Liver (tissue), 8 donors: ENCODE measurements at regions not wholly inside any gene's neighbourhood (a gene's known extent, or its start where the extent isn't known, plus 50 kb on each side); places are given as distances from the start of the nearest gene placed in this dataset.

ENCODE experiments used
- DNase-seq: peaks from one replicate; pipeline ENCODE4 v3.0.0-alpha.2; 2017; ENCODE audit warnings: low spot score
- H3K27ac ChIP-seq, 2 donors: one replicate each; pipeline ENCODE4 v1.7.0; 2013; ENCODE audit warnings: inconsistent platforms in 2 of 2, low read length in 2 of 2, control low read depth in 1 of 2, low read depth in 1 of 2, mild to moderate bottlenecking in 1 of 2
- H3K27me3 ChIP-seq, 4 donors: one replicate each; pipeline versions ENCODE4 v1.6.1 to v1.7.0; 2013; ENCODE audit warnings: low read length in 3 of 4, inconsistent platforms in 1 of 4, mild to moderate bottlenecking in 1 of 4, moderate library complexity in 1 of 4; ENCODE audit not compliant: control insufficient read depth in 4 of 4, insufficient read depth in 4 of 4
- H3K36me3 ChIP-seq, 4 donors: one replicate each; pipeline versions ENCODE4 v1.6.1 to v1.7.0; 2013; ENCODE audit warnings: low read length in 3 of 4, mild to moderate bottlenecking in 3 of 4, low read depth in 1 of 4, moderate library complexity in 1 of 4; ENCODE audit not compliant: control insufficient read depth in 4 of 4, insufficient read depth in 3 of 4
- H3K4me1 ChIP-seq, 4 donors: one replicate each; pipeline versions ENCODE4 v1.6.1 to v1.7.0; 2013; ENCODE audit warnings: low read length in 3 of 4, mild to moderate bottlenecking in 3 of 4, moderate library complexity in 1 of 4; ENCODE audit not compliant: control insufficient read depth in 4 of 4, insufficient read depth in 4 of 4
- H3K4me3 ChIP-seq, 3 donors: one replicate each; pipeline versions ENCODE4 v1.6.1 to v1.7.0; 2013; ENCODE audit warnings: low read length in 3 of 3, control low read depth in 1 of 3, low read depth in 1 of 3, mild to moderate bottlenecking in 1 of 3
- H3K9ac ChIP-seq, 2 donors: one replicate each; pipeline ENCODE4 v1.7.0; 2013; ENCODE audit warnings: low read length in 2 of 2, mild to moderate bottlenecking in 2 of 2, moderate library complexity in 2 of 2, control low read depth in 1 of 2, low read depth in 1 of 2
- H3K9me3 ChIP-seq, 4 donors: one replicate each; pipeline versions ENCODE4 v1.6.1 to v1.7.0; 2013; ENCODE audit warnings: low read length in 3 of 4; ENCODE audit not compliant: control insufficient read depth in 4 of 4
- CTCF ChIP-seq: fragments of 150-350 bp; IDR thresholded peaks from 2 replicates; pipeline ENCODE4 v1.5.1; 2017; ENCODE audit warnings: improper control_type of control experiment, low read depth, low read length; ENCODE audit not compliant: missing input control
- EGR1 ChIP-seq, 2 donors: IDR thresholded peaks; 2 replicates each; pipeline ENCODE4 v1.6.1; 2016 to 2018; ENCODE audit warnings: antibody characterized with exemption in 2 of 2, low read depth in 2 of 2
- FOXA2 ChIP-seq: IDR thresholded peaks from 2 replicates; pipeline ENCODE4 v1.6.1; 2016; ENCODE audit warnings: antibody characterized with exemption
- GABPA ChIP-seq, 2 donors: IDR thresholded peaks in 1 of 2; conservative IDR thresholded peaks in 1 of 2; 2 replicates each; pipeline ENCODE4 v1.6.1; 2016; ENCODE audit warnings: antibody characterized with exemption in 2 of 2, mild to moderate bottlenecking in 1 of 2, moderate library complexity in 1 of 2
- HNF4A ChIP-seq, 2 donors: conservative IDR thresholded peaks; 2 replicates each; pipeline ENCODE4 v1.6.1; 2016; ENCODE audit warnings: antibody characterized with exemption in 2 of 2, mild to moderate bottlenecking in 2 of 2
- JUND ChIP-seq, 2 donors: IDR thresholded peaks; 2 replicates each; pipeline ENCODE4 v1.6.1; 2016; ENCODE audit warnings: antibody characterized with exemption in 2 of 2
- NR2F2 ChIP-seq: IDR thresholded peaks from 2 replicates; pipeline ENCODE4 v1.6.1; 2016; ENCODE audit warnings: antibody characterized with exemption
- RAD21 ChIP-seq, 2 donors: IDR thresholded peaks; 2 replicates each; pipeline ENCODE4 v1.6.1; 2016; ENCODE audit warnings: antibody characterized with exemption in 2 of 2, mild to moderate bottlenecking in 2 of 2
- REST ChIP-seq: IDR thresholded peaks from 2 replicates; pipeline ENCODE4 v1.6.1; 2016; ENCODE audit warnings: antibody characterized with exemption, mild to moderate bottlenecking
- RXRA ChIP-seq, 2 donors: IDR thresholded peaks; 2 replicates each; pipeline ENCODE4 v1.6.1; 2017 to 2018; ENCODE audit warnings: antibody characterized with exemption in 2 of 2, mild to moderate bottlenecking in 1 of 2
- SP1 ChIP-seq: IDR thresholded peaks from 2 replicates; pipeline ENCODE4 v1.6.1; 2018; ENCODE audit warnings: antibody characterized with exemption, mild to moderate bottlenecking
- YY1 ChIP-seq: IDR thresholded peaks from 2 replicates; pipeline ENCODE4 v1.6.1; 2016; ENCODE audit warnings: antibody characterized with exemption, mild to moderate bottlenecking
- WGBS: extraction: QIAGEN DNeasy Blood & Tissue Kit; methylation state at CpG from one replicate; pipeline ENCODE4 v1.1.7; 2013; 5-methylcytosine and 5-hydroxymethylcytosine counted together
- TF ChIP-seq, protein P1 (sequence below): IDR thresholded peaks from 2 replicates; pipeline ENCODE4 v1.6.1; 2016; ENCODE audit warnings: antibody characterized with exemption
- TF ChIP-seq, protein P2 (sequence below): IDR thresholded peaks from 2 replicates; pipeline ENCODE4 v1.6.1; 2016; ENCODE audit warnings: antibody characterized with exemption
- TF ChIP-seq, protein P3 (sequence below): IDR thresholded peaks from 2 replicates; pipeline ENCODE4 v1.6.1; 2016; ENCODE audit warnings: antibody characterized with exemption
- donor health status: healthy.
- donor health status: healthy.
- donor health status: healthy.
- donor health status: healthy.
- donor health status: healthy.

DNA sequence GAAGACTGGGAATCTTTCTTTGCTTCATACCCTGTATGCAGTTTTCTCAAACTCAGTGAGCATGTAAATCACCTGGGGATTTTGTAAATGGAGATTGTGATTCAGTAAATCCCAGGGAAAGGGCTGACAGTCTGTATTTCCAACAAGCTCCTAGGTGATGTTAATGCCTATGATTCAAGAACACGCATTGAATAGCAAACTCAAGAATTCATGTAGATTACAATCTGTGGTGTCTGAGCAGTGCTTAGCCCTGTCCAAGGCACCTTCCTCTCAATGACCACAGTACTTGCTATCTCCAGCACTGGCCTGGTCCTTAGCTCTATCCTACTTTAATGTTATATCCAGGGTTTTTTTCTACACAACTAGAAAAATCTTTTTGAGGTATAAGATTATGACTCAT is 721.4 kb upstream of the MEF2C start:
- no peaks in the 10 kb centered on the region for H3K9me3 ChIP-seq
- peaks cover 0 to 3% (median 0%) of the 10 kb centered on the region in 4 donors for H3K27me3 ChIP-seq
- no peak overlapping the region for H3K9ac ChIP-seq
- no peaks in the 10 kb centered on the region for H3K4me1 ChIP-seq
- no peak for TF ChIP-seq RAD21 (IDR thresholded peaks at IDR 0.05)
- no peak for TF ChIP-seq REST
- no peaks in the 10 kb centered on the region for H3K36me3 ChIP-seq
- H3K27ac ChIP-seq: no peak overlapping the region
- WGBS: 64% methylated on average over 1 of the region's 1 CpG
- no peak overlapping the region for H3K4me3 ChIP-seq
- no peak for DNase-seq

DNA sequence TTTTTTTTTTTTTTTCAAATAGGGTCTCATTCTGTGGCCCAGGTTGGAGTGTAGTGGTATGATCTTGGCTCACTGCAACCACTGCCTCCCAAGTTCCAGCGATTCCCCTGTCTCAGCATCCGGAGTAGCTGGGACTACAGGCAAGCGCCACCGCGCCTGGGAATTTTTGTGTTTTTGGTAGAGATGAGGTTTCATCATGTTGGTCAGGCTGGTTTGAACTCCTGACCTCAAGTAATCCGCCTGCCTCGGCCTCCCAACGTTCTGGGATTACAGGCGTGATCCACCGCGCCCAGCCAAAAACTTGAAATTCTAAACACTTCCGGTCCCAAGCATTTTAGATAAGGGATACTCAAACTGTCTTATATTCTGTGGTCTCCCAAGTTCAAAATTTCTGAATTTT is 718.9 kb upstream of the MEF2C start:
- no peak overlapping the region for H3K4me3 ChIP-seq
- no peaks in the 10 kb centered on the region for H3K36me3 ChIP-seq
- 92% methylated on average over 12 of the region's 12 CpGs for WGBS

More for the DNA sequence above, 718.9 kb upstream of the MEF2C start:
- Histone ChIP-seq H3K9me3 (no peaks in the 10 kb centered on the region), H3K9ac (no peak overlapping the region), H3K27me3 (peaks cover 0 to 3% (median 0%) of the 10 kb centered on the region in 4 donors), H3K27ac (no peak overlapping the region), H3K4me1 (no peaks in the 10 kb centered on the region)
- DNase-seq: no peak
- TF ChIP-seq JUND (IDR thresholded peaks at IDR 0.05): no peak
- TF ChIP-seq CTCF: no peak
- no peak for TF ChIP-seq SP1
- no peak for TF ChIP-seq GABPA (IDR thresholded peaks at IDR 0.05 in 1 of 2, conservative IDR thresholded peaks at IDR 0.05 in 1 of 2)
- no peak for TF ChIP-seq YY1
- TF ChIP-seq, protein P1, sequence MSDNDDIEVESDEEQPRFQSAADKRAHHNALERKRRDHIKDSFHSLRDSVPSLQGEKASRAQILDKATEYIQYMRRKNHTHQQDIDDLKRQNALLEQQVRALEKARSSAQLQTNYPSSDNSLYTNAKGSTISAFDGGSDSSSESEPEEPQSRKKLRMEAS: no peak
- TF ChIP-seq, protein P2, sequence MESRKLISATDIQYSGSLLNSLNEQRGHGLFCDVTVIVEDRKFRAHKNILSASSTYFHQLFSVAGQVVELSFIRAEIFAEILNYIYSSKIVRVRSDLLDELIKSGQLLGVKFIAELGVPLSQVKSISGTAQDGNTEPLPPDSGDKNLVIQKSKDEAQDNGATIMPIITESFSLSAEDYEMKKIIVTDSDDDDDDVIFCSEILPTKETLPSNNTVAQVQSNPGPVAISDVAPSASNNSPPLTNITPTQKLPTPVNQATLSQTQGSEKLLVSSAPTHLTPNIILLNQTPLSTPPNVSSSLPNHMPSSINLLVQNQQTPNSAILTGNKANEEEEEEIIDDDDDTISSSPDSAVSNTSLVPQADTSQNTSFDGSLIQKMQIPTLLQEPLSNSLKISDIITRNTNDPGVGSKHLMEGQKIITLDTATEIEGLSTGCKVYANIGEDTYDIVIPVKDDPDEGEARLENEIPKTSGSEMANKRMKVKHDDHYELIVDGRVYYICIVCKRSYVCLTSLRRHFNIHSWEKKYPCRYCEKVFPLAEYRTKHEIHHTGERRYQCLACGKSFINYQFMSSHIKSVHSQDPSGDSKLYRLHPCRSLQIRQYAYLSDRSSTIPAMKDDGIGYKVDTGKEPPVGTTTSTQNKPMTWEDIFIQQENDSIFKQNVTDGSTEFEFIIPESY: no peak
- TF ChIP-seq, protein P3, sequence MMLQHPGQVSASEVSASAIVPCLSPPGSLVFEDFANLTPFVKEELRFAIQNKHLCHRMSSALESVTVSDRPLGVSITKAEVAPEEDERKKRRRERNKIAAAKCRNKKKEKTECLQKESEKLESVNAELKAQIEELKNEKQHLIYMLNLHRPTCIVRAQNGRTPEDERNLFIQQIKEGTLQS: no peak
- no peak for TF ChIP-seq RAD21 (IDR thresholded peaks at IDR 0.05)
- TF ChIP-seq RXRA (IDR thresholded peaks at IDR 0.05): no peak
- TF ChIP-seq FOXA2: no peak
- TF ChIP-seq REST: no peak
- no peak for TF ChIP-seq NR2F2
- no peak for TF ChIP-seq HNF4A (conservative IDR thresholded peaks at IDR 0.05)
- TF ChIP-seq EGR1 (IDR thresholded peaks at IDR 0.05; ENCODE audit: low read depth in 2 of 2): no peak
